NCI-H2029 treated with DMSO at 0.1 percent for 48 hours (cell line): ENCODE measurements at regions not wholly inside any gene's neighbourhood (a gene's known extent, or its start where the extent isn't known, plus 50 kb on each side); places are given as distances from the start of the nearest gene placed in this dataset.

Experiments
- DNase-seq: peaks from one replicate; lab custom pipeline; 2025; lab: John Stamatoyannopoulos, UW

DNA sequence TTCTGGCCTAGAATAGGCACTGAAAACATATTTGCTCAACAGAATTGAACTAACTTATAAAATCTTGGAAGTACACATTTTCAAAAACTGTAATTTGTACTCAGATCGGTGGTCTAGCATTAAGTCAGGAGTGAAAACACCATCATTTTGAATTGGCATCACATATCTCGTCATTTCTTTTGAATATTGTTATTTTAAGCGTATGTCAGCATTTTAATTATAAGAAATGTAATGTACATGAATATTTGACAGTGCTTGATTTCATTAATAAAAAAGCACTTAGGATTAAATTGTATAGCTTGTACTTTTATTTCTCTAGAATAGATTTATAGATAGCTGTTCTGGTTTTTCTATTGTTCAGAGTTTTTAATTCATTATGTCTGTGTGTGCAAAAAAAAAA lies 892.2 kb downstream of the BCL11B start:
- DNase-seq, result no peak

DNA sequence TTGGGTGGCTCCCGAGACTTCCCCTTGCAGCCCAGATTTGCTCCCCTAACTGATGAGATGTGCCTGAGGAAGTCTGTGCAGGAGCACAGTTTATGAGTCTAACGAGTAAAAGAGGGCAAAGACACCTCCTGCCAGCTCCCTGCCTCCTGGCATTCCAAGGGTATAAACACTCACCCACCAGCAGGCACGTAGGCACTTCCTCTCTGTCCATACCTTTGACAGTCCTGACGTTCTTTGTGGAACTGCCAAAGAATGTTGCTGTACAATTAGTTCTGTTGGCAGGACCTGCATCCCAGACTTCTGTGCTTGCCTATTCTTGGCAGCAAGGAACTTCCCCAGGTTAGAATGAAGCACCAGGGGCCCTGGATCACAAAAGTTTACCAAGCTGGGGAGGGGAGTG lies 889.3 kb downstream of the BCL11B start:
- no peak for DNase-seq

DNA sequence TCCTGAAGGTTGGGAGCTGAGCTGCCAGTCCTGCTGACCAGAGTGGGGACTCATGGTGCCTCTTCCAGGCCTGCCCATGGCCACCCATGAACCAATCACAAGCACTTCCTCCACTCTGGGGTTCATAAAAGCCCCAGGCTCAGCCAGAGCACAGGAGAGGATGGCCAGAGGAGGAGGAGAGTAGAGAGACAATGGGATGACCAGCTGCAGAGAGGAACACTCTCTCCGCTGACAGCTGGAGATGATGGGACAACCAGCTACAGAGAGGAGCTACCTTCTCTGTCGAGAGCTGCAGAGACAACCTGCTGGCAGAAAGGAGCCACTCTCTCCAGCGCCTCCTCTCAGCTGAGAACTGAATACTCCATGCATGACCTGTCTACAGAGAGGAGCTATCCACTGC lies 886.1 kb downstream of the BCL11B start:
- DNase-seq, result no peak

DNA sequence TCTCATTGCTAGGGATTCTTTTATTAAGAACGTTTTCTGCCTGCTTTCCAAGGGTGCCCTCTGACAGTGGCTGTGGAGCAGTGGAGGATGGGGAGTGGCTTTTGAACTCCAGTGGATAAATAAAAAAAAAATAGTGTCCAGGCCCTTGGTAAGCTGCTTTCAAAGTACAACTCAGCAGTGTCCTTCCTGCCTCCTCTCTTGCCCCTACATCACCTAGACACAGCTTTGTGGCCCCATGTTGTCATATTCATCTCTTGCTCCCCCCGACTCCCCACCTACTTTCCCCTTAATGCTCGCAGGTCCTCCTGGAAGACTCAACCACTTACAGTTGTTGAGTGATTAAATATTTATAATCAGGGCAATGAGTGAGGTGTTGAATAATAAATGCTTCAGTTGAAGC lies 880.9 kb downstream of the BCL11B start:
- DNase-seq, result no peak

DNA sequence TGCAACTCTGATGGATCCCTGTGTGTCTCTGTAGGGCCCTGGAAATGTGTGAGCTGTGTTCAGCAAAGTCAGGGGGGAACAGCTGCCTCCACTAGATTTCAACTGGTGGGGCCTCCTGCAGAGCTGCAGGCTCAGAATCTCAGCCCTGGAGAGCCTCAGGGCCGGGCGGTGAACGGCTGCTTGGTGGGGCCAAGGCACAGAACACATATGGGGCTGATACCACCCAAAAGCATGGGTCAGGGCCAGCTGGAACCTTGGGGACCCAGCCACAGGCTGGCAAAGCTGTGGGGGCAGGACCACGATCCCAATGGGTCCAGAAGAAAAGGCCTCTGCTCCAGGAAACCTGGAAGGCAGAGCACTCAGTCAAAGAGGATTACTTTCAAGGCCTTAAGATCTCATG lies 878.5 kb downstream of the BCL11B start:
- DNase-seq, result no peak

DNA sequence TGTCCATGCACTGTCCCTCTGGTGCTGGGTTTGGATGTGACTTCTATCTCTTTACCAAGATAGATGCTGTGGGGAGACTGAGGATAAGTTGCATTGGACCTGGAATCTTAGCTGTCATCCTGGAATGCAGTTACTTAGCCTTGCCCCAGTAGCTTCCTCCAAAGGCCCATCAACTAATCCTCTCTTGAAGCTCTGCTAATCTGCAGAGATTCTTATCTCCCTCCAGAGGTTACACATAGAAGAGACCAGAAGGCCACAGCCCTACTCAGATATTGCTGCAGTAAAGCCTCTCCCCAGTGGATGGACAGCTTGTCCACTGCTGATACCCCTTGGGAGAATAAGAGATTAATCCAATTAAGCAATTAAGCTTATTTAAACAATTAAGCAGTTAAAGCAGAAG lies 867.2 kb downstream of the BCL11B start:
- no peak for DNase-seq

DNA sequence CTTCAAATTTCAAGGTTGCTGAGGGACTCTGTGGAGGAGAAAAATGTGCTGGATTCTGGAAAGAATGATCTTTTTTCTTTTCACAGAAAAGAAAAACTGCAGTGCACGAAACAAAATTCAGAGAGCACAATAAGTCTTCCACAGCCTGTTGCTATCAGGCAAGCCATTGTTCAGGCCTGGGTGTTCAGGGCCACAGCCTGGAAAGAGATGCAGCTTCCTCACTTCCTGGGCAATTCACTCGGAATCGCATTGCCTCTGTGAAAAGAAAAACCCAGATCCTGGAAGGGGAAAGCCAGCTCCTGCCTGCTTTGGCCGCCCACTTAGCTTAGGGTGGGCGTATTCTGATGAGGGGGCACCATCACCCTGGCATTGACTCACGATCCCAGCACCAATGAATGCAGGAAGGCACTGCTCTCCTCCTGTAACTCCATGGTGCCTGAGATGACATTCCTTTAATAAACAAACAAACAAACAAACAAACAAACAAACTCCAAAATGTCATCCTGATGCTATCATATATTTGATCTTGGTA lies 863.9 kb downstream of the BCL11B start:
- DNase-seq, result no peak

DNA sequence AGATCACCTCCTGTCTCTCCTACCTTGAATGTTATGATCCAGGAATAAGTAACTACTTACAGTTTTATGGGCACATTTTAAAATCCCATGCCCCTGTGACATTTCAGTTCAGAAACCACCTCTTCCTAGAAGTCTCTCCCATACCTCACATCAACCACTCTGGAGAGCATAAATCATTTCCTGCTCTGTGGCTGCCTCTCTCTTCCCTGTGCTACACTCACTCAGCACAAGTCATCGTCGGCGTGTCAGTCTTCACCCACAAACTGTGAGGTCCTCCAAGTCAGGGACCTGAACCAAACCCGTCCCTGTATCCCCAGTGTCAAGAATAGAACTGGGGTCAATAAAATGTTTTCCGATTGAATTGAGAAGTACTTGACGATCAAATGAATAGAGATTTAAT lies 863.3 kb downstream of the BCL11B start:
- DNase-seq, result no peak

DNA sequence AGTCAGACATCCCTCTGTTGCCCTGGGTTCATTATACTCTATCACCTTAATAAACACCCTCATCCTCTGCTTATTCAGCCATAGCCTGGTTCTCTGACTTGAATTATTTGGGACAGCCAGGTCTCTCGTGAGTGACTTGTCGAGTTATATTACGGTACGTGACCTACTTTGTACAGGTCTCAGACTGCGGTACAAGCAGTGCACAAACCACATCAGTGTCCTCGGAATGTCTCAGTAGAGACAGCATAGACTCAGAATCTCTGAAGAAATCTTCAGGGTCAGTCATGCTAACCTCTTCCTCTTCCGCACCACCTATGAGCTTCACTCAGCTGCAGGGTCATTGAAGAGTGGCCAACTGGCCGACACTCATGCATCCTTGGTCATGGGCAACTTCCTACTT lies 860.8 kb downstream of the BCL11B start:
- DNase-seq, result no peak

DNA sequence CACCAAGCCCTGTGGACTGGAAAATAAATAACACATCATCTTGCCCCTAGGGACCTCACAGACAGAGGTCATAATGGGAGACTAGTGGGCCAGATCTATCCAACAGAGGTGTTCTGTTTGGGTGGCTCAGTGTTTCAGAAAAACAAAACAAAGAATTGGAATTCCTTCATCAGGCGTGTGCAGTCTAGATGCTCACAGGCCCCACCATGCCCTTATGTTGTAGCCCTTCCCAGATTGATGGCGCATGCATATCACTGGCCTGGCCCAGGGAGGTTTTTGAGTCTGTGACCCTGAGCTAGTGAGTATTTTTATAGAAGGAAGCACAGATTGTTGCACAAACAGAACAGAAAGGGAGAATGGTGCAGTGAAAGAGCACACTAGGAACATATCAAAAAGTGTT lies 859.6 kb downstream of the BCL11B start:
- no peak for DNase-seq

DNA sequence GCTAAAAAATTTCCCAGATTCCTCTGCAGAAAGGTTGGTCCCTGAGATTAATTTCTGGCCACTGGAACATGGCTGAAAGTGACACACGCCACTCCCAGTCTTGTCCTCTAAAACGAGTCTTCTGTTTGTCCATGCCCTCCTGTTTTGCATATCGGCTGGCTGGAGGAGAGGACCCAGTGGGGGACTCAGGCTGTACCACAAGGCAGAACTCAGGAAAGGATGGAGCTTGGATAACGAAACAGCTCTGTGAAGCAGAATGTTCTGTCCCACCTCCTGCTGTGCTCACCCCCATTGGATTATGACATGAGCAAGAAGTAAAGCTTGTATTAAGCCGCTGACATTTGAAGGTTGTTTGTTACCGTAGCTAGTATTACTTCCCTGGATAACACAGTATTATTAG lies 856.2 kb downstream of the BCL11B start:
- DNase-seq, result no peak

DNA sequence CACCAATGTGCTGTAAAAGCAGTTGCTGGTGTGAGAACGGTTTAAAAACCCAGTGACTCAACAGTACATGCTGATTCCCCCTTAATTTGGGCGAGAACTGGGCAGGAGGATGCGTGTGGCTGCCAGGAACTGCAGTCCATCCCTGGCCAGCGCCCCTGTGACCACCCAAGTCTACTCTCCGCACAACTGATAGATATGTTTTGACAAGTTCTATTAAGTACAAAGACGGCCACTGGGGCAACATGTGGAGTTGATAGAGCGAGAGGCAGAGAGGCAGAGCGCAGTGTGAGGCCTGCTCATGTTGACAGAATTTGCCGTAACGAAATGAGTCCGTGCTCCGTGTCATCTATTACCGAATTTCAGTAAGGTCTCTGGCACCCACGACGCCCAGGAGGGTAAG lies 855.0 kb downstream of the BCL11B start:
- no peak for DNase-seq

DNA sequence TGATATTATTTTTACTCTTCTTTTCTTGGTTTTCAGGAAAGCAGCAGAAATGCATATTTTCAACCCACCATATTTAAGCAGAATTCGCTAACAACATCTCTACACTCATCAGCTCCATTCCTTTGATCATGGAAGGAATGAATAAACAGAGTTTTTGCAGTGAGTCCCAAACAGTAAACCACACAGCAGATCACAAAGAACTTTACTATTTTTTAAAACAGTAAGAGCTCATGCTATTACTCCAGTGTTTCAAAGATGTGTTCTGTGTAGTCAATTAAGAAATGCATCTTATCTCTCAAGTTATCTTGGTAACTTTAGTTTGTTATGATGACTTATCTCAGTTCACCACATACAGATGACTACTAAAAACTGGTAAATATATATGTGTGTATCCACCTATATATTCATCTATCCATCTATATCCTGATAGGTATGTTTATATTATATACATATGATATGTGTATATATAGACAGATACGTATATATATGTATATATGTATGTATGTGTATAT lies 843.5 kb downstream of the BCL11B start:
- DNase-seq, result no peak

DNA sequence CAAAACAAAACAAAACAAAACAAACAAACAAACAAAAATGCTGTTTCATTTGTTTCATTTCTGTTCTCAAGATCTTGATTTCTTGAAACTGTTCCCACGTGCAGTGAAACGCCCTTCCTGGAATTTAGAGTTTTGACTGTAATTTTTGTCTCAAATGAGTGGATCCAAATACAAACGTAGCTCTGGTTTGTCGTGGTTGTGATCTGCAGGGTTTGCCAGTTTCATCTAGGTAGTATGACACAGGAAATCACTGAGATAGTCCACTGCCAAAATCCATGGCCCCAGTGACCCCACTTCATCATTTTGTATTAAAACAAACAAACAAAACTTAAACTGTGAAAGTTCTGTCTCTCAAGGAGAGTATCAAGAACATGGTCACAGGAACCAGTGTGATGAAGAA lies 838.6 kb downstream of the BCL11B start:
- no peak for DNase-seq

DNA sequence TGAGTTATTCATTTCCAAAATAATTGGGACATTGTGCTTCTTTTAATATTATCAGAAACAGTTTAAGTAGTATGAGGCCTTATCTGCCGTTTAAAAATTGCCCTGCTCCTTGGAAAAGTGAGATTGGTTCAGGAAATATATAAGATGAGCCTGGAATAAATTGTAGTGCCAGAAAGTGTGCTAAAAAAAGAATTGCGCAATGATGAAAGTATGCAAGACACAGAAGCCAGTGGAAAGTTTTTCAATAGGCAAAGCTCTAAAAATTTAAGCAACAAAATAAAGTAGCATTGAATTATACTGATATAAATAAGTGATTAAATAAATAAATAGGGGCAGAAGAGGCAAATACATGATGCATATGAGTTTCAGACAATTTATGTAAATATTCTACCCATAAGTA lies 834.9 kb downstream of the BCL11B start:
- DNase-seq, result no peak

DNA sequence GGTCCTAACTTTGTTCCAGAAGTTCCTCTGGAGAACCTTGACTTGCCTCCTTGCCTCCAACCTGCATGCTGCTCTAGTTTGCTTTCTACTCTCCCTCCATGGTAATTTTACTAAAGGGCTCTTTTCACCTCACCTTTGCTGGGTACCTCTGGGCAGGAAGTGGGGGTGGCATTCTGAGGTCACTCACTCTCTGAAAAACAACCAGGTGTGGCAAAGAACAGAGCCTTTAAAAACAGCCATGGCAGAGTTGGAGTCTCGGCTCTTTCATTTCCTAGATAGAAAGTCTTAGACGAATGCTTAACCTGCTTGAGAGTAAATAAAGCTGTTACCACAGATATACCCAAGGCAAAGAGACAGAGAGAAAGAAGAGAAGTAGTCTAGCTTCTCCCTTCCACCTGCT lies 827.9 kb downstream of the BCL11B start:
- DNase-seq, result no peak

DNA sequence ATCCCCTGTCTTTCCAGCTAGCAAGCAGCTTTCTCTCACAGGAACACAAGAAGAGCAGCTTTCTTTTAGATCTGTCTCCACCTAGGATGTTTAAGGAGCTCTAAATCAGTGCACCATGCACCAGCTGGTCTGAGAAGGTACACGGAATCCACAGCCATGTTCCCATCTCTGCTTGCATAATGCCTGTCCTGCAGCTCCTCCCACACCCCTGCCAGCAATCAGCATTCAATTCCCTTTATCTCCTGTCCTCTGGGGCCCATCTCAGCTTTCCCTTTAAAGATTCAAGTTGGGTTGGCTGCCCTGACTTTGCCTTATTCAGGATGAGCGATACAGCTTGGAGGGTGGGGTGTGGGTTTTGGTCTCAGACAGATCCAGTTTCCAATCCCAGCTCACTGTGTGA lies 826.3 kb downstream of the BCL11B start:
- no peak for DNase-seq

DNA sequence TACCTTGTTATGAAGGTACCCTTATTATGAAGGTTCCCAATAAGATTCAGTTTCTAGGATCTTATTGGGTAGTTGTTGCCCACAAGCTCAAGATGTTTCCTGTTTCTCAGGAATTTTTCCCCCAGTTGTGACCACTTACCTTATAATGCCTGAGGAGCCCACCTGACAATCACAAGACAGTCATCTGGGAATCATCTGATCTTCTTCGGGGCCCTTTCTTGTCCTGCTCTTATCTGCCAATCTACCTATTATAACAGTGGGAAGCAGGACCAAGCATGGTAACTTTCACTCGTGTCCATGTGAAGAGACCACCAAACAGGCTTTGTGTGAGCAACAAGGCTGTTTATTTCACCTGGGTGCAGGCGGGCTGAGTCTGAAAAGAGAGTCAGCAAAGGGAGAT lies 825.5 kb downstream of the BCL11B start:
- no peak for DNase-seq

DNA sequence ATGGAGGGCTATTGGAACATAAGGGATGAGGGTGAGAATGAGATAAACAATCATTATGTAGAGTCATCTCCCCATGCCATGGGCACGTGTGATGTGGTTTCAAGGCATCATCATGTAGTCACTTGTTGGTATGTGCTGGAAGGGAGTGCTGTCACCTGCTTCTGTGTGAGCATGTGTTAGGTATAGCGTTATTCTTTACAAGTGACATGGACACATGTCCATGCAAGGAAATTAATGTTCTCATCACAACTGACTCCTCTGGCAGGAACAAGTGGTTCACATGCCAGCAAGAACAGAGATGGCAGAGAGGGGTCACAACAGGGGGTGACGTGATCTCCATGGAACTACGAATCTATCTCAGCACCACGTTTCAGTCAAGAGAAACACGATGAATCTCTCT lies 815.8 kb downstream of the BCL11B start:
- DNase-seq, result no peak

DNA sequence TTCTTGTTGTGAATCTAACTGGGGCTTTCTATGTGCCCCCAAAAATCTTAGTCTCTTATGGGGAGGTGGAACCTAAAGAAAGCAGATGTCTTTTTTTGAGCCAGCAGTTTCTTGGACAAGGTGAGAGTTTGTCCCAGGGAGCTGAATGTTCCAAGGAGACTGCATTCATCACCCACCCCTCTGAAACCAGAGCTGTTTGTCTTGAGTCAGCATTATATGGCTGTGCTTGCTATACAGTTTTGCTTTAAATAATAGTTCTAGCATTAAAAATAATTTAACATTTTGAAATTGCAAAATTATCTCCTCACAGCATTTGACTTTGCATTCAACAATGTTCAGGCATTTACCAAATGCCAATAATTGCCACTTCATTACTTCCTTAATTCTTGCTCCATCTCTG lies 813.3 kb downstream of the BCL11B start:
- no peak for DNase-seq

DNA sequence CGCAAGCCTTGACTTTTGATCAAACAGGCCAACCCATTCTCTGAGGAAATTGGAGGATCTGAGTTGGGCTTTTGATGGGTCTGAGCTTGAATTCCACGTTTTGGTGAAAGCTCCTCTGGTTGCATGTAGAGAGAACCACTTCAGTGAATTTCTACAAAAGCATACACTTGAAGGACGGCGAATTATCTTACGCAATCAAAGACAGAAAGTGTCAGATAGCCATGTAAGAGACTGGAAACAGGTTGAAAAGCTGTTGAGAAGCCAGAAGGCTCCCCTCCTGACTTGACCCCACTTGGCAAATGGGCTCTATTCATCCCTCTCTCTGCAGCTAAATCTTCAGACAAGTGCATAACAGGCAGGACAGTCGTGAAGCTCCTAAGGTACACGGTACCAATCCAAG lies 809.1 kb downstream of the BCL11B start:
- DNase-seq, result no peak

DNA sequence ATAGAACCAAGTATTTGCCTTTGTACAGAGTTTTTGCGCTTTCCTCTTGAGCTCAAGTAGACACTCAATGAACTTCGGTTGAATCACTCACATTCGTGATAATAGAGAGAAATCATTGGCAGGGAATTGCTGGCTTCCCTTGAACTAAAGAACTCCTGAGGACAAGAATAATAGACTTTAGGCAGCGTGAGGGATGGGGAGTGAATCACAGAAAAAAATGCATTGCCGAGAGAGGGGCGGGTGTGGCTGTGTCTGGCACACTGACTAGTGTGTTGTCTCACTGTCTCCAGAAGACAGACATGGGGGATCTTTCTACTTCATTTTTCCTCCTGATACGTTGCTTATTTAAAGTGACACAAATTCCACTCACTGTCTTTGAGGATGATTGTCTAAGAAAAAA lies 805.2 kb downstream of the BCL11B start:
- no peak for DNase-seq

DNA sequence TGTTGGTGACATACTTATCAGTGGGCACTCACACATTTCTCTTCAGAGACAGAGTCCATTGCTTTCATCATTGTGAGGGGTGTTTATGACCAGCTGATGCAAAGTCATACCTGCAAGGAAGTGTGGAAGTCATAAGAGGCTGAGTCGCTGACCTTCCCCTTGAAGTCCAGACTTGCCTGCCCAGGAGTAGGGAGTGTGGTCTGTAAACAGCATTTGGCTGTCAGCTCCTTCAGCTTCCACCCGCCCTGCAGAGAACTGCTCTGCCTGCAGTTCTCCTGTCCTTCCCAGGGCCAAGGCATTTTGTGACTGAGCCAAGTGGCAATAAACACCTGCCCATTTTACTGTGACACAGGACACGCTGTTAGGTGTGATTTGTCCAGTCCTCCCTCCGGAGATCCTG lies 801.3 kb downstream of the BCL11B start:
- no peak for DNase-seq

DNA sequence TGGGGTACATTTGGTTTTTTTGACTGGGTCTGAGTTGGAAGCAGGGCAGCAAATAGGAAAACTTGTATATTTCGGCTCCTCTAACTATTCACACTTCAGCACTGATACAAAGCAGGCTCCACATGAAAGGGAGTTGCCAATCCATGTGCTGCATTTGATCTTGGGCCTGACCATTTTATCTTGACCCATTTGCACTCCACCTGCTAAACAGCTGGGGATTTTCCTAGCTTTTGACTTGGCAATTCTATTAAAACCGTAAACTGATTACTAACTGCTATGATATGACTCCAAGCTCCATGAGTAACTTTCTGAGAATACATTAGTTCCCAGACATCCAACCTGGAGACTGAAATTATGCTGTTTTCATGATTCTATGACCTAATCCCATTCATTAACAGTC lies 797.1 kb downstream of the BCL11B start:
- DNase-seq, result no peak

DNA sequence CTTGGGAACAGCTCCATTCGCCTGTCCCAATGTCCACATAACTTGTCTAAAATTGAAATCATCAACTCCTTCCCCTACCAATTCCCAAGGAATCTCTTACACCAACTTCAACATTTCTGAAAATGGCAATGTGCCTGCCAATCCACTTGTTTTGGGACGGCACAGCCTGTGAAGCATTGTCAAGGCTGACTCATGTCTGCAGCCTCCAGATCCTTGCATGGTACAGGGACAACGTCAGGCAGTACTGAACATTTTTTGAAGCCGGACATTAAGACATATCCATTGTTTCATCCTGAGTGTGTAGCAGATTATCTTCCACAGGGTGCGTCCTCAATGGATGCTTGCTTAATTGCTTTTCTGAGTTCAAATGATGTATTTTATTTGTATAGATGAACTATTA lies 794.1 kb downstream of the BCL11B start:
- DNase-seq, result no peak
